ENCODE measurements at regions not wholly inside any gene's neighbourhood (a gene's known extent, or its start where the extent isn't known, plus 50 kb on each side); places are given as distances from the start of the nearest gene placed in this dataset.

DNA sequence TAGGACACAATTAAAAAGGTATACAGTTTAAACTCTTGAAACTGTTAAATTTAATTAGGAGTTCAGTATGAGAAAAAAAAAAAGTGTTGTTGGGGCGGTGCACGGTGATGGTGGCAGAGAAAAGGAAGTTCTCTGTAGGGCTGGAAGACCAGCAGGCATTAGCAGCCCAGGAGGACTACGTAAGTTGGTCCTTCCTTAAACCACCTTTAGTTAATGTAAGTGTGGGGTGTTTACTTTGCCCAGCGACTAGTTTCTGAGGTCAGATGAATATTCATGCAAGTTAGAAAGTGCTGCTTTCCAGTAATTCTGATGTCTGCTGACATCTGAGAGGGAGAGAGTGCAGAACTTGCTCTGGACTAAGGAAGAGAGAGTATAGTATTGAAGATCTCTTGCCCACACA, 54.9 kb downstream of the NKX2-1 start:
- no peak overlapping the region for H3K4me3 Mint-ChIP-seq

DNA sequence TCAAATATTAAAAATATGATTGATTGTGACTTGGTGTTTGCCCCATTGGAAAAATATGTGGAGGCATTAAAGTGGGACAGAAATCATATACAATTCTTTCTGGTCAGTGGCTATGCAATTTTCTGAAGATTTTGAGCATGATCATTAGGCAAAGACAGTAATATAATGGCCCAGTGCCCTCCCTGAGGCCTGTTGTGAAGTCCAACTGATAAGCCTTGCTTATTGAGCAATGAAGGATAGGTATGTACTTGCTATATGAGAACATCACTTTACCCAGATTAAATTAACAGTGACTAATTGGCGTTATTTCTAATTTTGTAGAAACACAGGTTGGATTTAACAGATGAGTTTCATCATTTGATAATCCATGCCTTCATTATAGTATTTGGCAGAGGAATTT, 57.1 kb downstream of the NKX2-1 start:
- ATAC-seq (no peak), DNase-seq (no peak)
- Histone ChIP-seq H3K4me3 (ENCODE audit: low read length) (no peak overlapping the region), H3K27me3 (ENCODE audit: control insufficient read depth in 2 of 2, insufficient read depth in 2 of 2, low read length in 2 of 2) (no peaks in the 10 kb centered on the region), H3K36me3 (ENCODE audit: control insufficient read depth in 2 of 3, insufficient read depth in 3 of 3, low read length in 3 of 3) (no peaks in the 10 kb centered on the region), H3K9me3 (ENCODE audit: control insufficient read depth in 2 of 3, low read length in 3 of 3) (no peaks in the 10 kb centered on the region), H3K4me1 (ENCODE audit: control insufficient read depth in 2 of 2, insufficient read depth in 2 of 2, low read length in 2 of 2) (no peaks in the 10 kb centered on the region), H3K27ac (ENCODE audit: low read depth, low read length) (no peak overlapping the region)
- intact Hi-C loops (cut with micrococcal nuclease): no loop called here
- H3K9me3 Mint-ChIP-seq: peaks cover 0 to 5% (median 0%) of the 10 kb centered on the region in 11 donors
- no peak overlapping the region for H3K27ac Mint-ChIP-seq
- H3K4me1 Mint-ChIP-seq: no peaks in the 10 kb centered on the region
- H3K4me3 Mint-ChIP-seq: no peak overlapping the region
- CTCF ChIA-PET: no interaction called here
- POLR2A ChIA-PET: no interaction called here
- peaks cover 2 to 49% (median 41%) of the 10 kb centered on the region in 5 donors for H3K27me3 Mint-ChIP-seq
- no peaks in the 10 kb centered on the region for H3K36me3 Mint-ChIP-seq

More for the DNA sequence above, 54.9 kb downstream of the NKX2-1 start:
- POLR2A ChIA-PET: no interaction called here
- Histone ChIP-seq H3K4me3 (ENCODE audit: low read length) (no peak overlapping the region), H3K36me3 (ENCODE audit: control insufficient read depth in 2 of 3, insufficient read depth in 3 of 3, low read length in 3 of 3) (no peaks in the 10 kb centered on the region), H3K4me1 (ENCODE audit: control insufficient read depth in 2 of 2, insufficient read depth in 2 of 2, low read length in 2 of 2) (no peaks in the 10 kb centered on the region), H3K27ac (ENCODE audit: low read depth, low read length) (no peak overlapping the region), H3K27me3 (ENCODE audit: control insufficient read depth in 2 of 2, insufficient read depth in 2 of 2, low read length in 2 of 2) (no peaks in the 10 kb centered on the region), H3K9me3 (ENCODE audit: control insufficient read depth in 2 of 3, low read length in 3 of 3) (no peaks in the 10 kb centered on the region)
- ATAC-seq (no peak), DNase-seq (no peak)
- intact Hi-C loops (cut with micrococcal nuclease): no loop called here
- CTCF ChIA-PET: no interaction called here
- Mint-ChIP-seq H3K4me1 (no peaks in the 10 kb centered on the region), H3K36me3 (no peaks in the 10 kb centered on the region), H3K27me3 (peaks cover 2 to 43% (median 32%) of the 10 kb centered on the region in 5 donors), H3K9me3 (peaks cover 0 to 5% (median 0%) of the 10 kb centered on the region in 11 donors), H3K27ac (no peak overlapping the region)

DNA sequence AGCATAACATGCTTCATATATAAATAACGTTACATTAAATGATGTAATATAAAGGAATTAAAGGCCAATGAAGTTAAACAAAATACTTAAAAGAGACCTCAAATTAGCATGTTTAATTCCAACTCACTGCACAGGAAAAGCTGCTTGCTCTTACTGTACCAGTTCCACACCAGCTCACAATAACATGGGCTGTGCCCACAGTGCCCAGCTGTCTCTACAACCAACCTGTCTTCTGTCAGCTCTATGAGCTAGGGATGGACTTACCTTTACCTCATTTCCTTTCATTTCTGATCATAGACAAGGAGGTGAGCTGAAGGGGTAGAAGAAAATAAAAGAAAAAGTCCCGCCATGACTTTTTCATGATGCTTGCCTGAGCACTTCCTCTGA, 64.8 kb downstream of the NKX2-1 start:
- no peak overlapping the region for H3K4me3 Mint-ChIP-seq
- ChIA-PET POLR2A (no interaction called here), CTCF (no interaction called here)
- H3K27me3 Mint-ChIP-seq: peaks cover 2 to 34% (median 16%) of the 10 kb centered on the region in 5 donors
- DNase-seq: no peak
- Histone ChIP-seq H3K27me3 (ENCODE audit: control insufficient read depth in 2 of 2, insufficient read depth in 2 of 2, low read length in 2 of 2) (no peaks in the 10 kb centered on the region), H3K9me3 (ENCODE audit: control insufficient read depth in 2 of 3, low read length in 3 of 3) (no peaks in the 10 kb centered on the region), H3K4me3 (ENCODE audit: low read length) (no peak overlapping the region), H3K4me1 (ENCODE audit: control insufficient read depth in 2 of 2, insufficient read depth in 2 of 2, low read length in 2 of 2) (no peaks in the 10 kb centered on the region), H3K27ac (ENCODE audit: low read depth, low read length) (no peak overlapping the region), H3K36me3 (ENCODE audit: control insufficient read depth in 2 of 3, insufficient read depth in 3 of 3, low read length in 3 of 3) (no peaks in the 10 kb centered on the region)
- no peak overlapping the region for H3K27ac Mint-ChIP-seq
- ATAC-seq: no peak
- H3K9me3 Mint-ChIP-seq: peaks cover 0 to 3% (median 0%) of the 10 kb centered on the region in 11 donors
- intact Hi-C loops (cut with micrococcal nuclease): loop anchor here in 1 of 2 donors (10.0 kb wide), 1 partner anchor 490 kb away; no protein-coding TSS in a partner anchor
- no peaks in the 10 kb centered on the region for H3K36me3 Mint-ChIP-seq
- H3K4me1 Mint-ChIP-seq: no peaks in the 10 kb centered on the region

DNA sequence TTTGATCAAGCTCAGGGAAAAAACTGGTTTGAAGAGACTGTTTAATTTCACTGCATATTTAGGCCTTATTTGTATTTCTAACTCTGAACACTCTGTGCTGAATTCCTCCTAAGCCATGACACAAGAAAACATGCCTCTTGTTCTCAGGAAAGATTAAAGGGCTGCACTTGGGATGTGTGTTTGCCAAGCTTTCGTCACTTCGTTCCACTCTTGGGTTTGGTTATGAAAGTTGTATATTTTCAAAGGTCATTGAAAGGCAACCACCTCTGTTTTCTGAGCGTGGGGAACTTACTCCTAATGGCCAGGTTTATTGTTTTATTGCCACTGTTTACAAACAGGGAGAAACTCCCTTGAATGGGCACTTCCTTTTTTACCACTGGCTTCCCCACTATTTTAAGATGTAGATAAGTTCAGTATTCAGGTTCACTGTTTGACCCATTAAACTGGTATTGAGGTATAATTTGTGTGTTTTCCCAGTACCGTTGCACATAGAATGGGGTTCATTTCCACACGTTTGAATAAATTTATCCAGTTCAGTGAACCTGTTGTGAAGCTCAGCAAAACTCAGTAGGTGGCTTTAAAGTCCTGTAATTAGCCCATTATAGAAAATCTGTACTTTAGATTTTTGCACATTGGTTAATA, 65.3 kb downstream of the NKX2-1 start:
- intact Hi-C loops (cut with micrococcal nuclease): loop anchor here in 1 of 2 donors (10.0 kb wide), 1 partner anchor 490 kb away; no protein-coding TSS in a partner anchor
- Mint-ChIP-seq H3K4me3 (no peak overlapping the region), H3K36me3 (no peaks in the 10 kb centered on the region), H3K27me3 (peaks cover 2 to 29% (median 11%) of the 10 kb centered on the region in 5 donors), H3K27ac (no peak overlapping the region), H3K9me3 (peaks cover 0 to 3% (median 0%) of the 10 kb centered on the region in 11 donors), H3K4me1 (no peaks in the 10 kb centered on the region)
- H3K4me1 ChIP-seq (ENCODE audit: control insufficient read depth in 2 of 2, insufficient read depth in 2 of 2, low read length in 2 of 2): no peaks in the 10 kb centered on the region
- ChIA-PET POLR2A (no interaction called here), CTCF (no interaction called here)
- no peak overlapping the region for H3K27ac ChIP-seq (ENCODE audit: low read depth, low read length)
- no peak overlapping the region for H3K4me3 ChIP-seq (ENCODE audit: low read length)
- H3K9me3 ChIP-seq (ENCODE audit: control insufficient read depth in 2 of 3, low read length in 3 of 3): no peaks in the 10 kb centered on the region
- DNase-seq (no peak), ATAC-seq (no peak)
- H3K27me3 ChIP-seq (ENCODE audit: control insufficient read depth in 2 of 2, insufficient read depth in 2 of 2, low read length in 2 of 2): no peaks in the 10 kb centered on the region
- no peaks in the 10 kb centered on the region for H3K36me3 ChIP-seq (ENCODE audit: control insufficient read depth in 2 of 3, insufficient read depth in 3 of 3, low read length in 3 of 3)

DNA sequence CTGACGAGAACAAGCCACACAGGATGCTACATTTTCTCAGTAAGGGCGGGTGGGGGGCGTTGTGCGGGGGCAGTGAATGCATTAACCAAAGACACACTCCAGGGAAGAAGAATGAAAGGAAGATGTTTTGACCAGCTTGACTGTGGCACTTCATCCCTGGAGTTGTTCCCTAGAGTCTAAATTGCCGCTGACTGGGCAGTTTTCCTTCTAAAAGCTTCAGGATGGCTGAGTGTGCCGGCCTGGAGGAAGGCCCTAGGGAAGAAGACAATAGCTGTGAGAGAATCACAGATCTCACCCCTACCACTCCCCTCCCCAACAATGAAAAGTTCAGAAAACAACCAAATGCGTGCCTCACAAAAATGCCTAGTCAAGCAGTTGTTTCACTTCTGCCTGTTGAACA, 67.2 kb downstream of the NKX2-1 start:
- Histone ChIP-seq H3K27me3 (ENCODE audit: control insufficient read depth in 2 of 2, insufficient read depth in 2 of 2, low read length in 2 of 2) (no peaks in the 10 kb centered on the region), H3K27ac (ENCODE audit: low read depth, low read length) (no peak overlapping the region), H3K36me3 (ENCODE audit: control insufficient read depth in 2 of 3, insufficient read depth in 3 of 3, low read length in 3 of 3) (no peaks in the 10 kb centered on the region), H3K4me3 (ENCODE audit: low read length) (no peak overlapping the region), H3K4me1 (ENCODE audit: control insufficient read depth in 2 of 2, insufficient read depth in 2 of 2, low read length in 2 of 2) (no peaks in the 10 kb centered on the region), H3K9me3 (ENCODE audit: control insufficient read depth in 2 of 3, low read length in 3 of 3) (no peaks in the 10 kb centered on the region)
- Mint-ChIP-seq H3K27ac (no peak overlapping the region), H3K9me3 (peaks cover 0 to 4% (median 0%) of the 10 kb centered on the region in 11 donors), H3K36me3 (no peaks in the 10 kb centered on the region), H3K27me3 (peaks cover 2 to 29% (median 6%) of the 10 kb centered on the region in 5 donors), H3K4me1 (no peaks in the 10 kb centered on the region), H3K4me3 (no peak overlapping the region)
- intact Hi-C loops (cut with micrococcal nuclease): loop anchor here in 1 of 2 donors (10.0 kb wide), 1 partner anchor 492 kb away; no protein-coding TSS in a partner anchor
- ATAC-seq (no peak), DNase-seq (no peak)
- CTCF ChIA-PET: no interaction called here
- POLR2A ChIA-PET: no interaction called here

DNA sequence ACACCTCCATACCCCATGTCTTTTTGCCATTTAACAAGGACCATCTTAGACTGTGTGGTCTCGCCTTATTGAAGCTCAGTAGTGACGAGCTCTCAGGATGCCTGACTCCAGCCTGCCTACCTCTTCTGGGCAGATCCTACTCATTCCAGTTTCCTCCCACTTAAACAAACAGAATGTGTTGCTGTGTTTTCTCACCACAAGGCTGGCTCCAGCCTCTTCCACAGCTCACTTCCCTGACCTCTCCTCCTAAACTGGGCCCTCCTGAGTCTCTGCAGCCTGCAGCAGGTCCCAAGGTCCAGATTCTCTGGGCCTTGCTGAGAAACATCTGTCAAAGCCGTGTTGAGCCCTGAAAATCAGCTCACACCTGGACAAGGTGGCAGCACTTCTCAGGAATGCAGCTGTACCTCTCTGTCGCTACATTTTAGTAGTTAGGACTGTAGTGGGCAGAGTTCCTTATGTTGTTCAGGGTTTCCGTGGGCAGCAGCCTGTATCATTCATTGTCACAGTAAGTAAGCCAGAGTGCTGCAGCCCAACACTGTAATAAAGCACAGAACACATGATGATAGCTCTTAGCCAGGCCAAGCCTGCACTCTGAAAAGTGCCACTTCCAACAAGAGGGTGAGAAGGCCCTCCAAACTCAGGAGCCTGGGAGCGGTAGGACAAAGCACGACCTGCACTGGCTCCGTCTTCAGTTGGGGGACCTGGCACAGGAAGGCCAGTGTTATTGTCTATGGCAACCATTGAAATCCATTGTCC, 68.5 kb downstream of the NKX2-1 start:
- DNase-seq: no peak
- H3K27ac ChIP-seq (ENCODE audit: low read depth, low read length): no peak overlapping the region
- CTCF ChIA-PET: no interaction called here
- Mint-ChIP-seq H3K4me3 (no peak overlapping the region), H3K4me1 (no peaks in the 10 kb centered on the region), H3K9me3 (peaks cover 0 to 4% (median 0%) of the 10 kb centered on the region in 11 donors), H3K27me3 (peaks cover 4 to 24% (median 7%) of the 10 kb centered on the region in 5 donors), H3K27ac (no peak overlapping the region), H3K36me3 (no peaks in the 10 kb centered on the region)
- no peaks in the 10 kb centered on the region for H3K9me3 ChIP-seq (ENCODE audit: control insufficient read depth in 2 of 3, low read length in 3 of 3)
- no peaks in the 10 kb centered on the region for H3K36me3 ChIP-seq (ENCODE audit: control insufficient read depth in 2 of 3, insufficient read depth in 3 of 3, low read length in 3 of 3)
- intact Hi-C loops (cut with micrococcal nuclease): loop anchor here in 1 of 2 donors (10.0 kb wide), 1 partner anchor 493 kb away; no protein-coding TSS in a partner anchor
- no peaks in the 10 kb centered on the region for H3K27me3 ChIP-seq (ENCODE audit: control insufficient read depth in 2 of 2, insufficient read depth in 2 of 2, low read length in 2 of 2)
- no peak overlapping the region for H3K4me3 ChIP-seq (ENCODE audit: low read length)
- POLR2A ChIA-PET: no interaction called here
- no peak for ATAC-seq
- no peaks in the 10 kb centered on the region for H3K4me1 ChIP-seq (ENCODE audit: control insufficient read depth in 2 of 2, insufficient read depth in 2 of 2, low read length in 2 of 2)
